Upper lobe of right lung (tissue), 1 donor: ENCODE measurements at regions not wholly inside any gene's neighbourhood (a gene's known extent, or its start where the extent isn't known, plus 50 kb on each side); places are given as distances from the start of the nearest gene placed in this dataset.

Source experiments
- ATAC-seq: fragments of 200-7000 bp; cut with Tn5 transposase; one replicate; pipeline ENCODE4 v1.9.1; 2020; ENCODE audit warnings: mild to moderate bottlenecking, moderate library complexity
- DNase-seq: peaks from one replicate; pipeline ENCODE4 v3.0.0-alpha.2; 2020
- H3K27ac ChIP-seq: fragments of 200-600 bp; one replicate; pipeline ENCODE4 v1.8.0; 2022
- H3K27me3 ChIP-seq: fragments of 200-600 bp; one replicate; pipeline ENCODE4 v1.8.0; 2022; ENCODE audit warnings: mild to moderate bottlenecking
- H3K36me3 ChIP-seq: fragments of 200-600 bp; one replicate; pipeline ENCODE4 v1.8.0; 2022
- H3K4me1 ChIP-seq: fragments of 200-600 bp; one replicate; pipeline ENCODE4 v1.8.0; 2022
- H3K4me3 ChIP-seq: fragments of 200-600 bp; one replicate; pipeline ENCODE4 v1.8.0; 2022; ENCODE audit warnings: mild to moderate bottlenecking
- H3K9me3 ChIP-seq: fragments of 200-600 bp; one replicate; pipeline ENCODE4 v1.8.0; 2022
- intact Hi-C: fragments of 100-400 bp; cut with DNase I; formaldehyde crosslinking; loops from one replicate; pipeline ENCODE4 v1.11.0; 2022
- TF ChIP-seq, protein P1 (sequence below): fragments of 200-600 bp; IDR thresholded peaks from one replicate; pipeline ENCODE4 v1.8.0; 2022; ENCODE audit warnings: antibody characterized with exemption
- donor health status: DM: no; HTN: yes; CAD: no; lungs with severe emphysema.

DNA sequence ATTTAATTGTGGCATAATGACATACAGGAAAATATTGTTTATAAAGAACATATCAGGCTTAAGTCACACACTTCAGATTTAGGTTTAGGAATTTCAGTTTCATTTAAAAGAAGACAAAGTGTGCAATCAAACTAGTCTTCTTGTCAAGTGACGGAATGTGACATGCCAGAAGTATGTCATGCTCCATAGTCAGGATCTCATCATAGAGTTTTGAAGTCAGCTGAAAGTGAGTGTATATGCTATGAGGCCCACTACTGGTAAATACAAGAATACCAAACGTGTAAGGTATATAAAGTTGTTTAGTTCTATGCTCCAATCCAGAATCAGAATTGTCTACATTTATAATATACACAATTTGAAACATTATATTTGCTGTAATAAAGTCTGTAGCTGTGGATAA, 988.4 kb downstream of the TBL1XR1 start:
- no peaks in the 10 kb centered on the region for H3K27me3 ChIP-seq
- H3K27ac ChIP-seq: no peak overlapping the region
- H3K4me1 ChIP-seq: no peaks in the 10 kb centered on the region
- ATAC-seq: no peak
- DNase-seq: no peak
- intact Hi-C loops: no loop called here
- TF ChIP-seq, protein P1, sequence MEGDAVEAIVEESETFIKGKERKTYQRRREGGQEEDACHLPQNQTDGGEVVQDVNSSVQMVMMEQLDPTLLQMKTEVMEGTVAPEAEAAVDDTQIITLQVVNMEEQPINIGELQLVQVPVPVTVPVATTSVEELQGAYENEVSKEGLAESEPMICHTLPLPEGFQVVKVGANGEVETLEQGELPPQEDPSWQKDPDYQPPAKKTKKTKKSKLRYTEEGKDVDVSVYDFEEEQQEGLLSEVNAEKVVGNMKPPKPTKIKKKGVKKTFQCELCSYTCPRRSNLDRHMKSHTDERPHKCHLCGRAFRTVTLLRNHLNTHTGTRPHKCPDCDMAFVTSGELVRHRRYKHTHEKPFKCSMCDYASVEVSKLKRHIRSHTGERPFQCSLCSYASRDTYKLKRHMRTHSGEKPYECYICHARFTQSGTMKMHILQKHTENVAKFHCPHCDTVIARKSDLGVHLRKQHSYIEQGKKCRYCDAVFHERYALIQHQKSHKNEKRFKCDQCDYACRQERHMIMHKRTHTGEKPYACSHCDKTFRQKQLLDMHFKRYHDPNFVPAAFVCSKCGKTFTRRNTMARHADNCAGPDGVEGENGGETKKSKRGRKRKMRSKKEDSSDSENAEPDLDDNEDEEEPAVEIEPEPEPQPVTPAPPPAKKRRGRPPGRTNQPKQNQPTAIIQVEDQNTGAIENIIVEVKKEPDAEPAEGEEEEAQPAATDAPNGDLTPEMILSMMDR: no peak
- H3K9me3 ChIP-seq: no peaks in the 10 kb centered on the region
- H3K36me3 ChIP-seq: no peaks in the 10 kb centered on the region
- no peak overlapping the region for H3K4me3 ChIP-seq

DNA sequence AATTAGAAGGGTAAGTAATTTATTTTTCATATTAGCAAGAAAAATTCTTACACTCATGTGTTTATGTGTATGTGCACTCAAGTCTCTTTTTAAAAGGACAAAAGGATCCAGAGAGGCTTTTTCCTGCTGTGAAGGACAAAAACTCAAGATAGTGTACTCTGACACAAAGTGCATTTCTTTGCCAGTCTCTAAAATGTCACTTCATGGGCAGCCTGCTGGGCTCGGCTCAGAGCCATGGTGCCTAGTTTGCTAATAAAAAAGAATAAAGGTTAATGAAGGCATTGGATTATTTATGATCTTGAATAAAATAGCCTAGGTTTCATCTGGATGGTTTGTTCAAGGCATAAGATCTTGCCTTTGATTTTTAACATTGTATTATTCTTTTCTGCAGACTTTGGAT, 989.0 kb downstream of the TBL1XR1 start:
- TF ChIP-seq, protein P1: no peak
- Histone ChIP-seq H3K27ac (no peak overlapping the region), H3K9me3 (no peaks in the 10 kb centered on the region), H3K4me1 (no peaks in the 10 kb centered on the region), H3K4me3 (no peak overlapping the region), H3K27me3 (no peaks in the 10 kb centered on the region), H3K36me3 (no peaks in the 10 kb centered on the region)
- intact Hi-C loops: no loop called here
- no peak for ATAC-seq
- DNase-seq: no peak

DNA sequence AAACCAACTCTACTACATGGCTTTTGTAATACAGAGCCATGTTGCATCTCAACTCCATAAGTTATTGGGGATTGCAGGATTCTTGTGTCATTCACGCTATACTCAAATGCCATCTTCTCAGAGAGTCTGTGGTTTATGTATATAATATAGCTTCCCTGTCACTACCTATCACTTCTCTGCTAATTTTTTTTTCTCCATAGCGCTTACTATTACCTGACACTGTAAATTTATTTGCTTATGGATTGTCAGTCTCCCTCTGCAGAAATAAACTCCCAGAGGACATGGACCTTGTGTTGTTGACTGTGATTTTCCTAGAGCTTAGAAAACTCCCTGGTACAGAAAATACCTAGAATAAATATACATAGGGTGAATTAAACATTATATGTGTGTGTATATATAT, 990.5 kb downstream of the TBL1XR1 start:
- no peaks in the 10 kb centered on the region for H3K36me3 ChIP-seq
- TF ChIP-seq, protein P1: no peak
- no peaks in the 10 kb centered on the region for H3K9me3 ChIP-seq
- H3K4me1 ChIP-seq: no peaks in the 10 kb centered on the region
- intact Hi-C loops: no loop called here
- no peaks in the 10 kb centered on the region for H3K27me3 ChIP-seq
- DNase-seq (no peak), ATAC-seq (no peak)
- no peak overlapping the region for H3K27ac ChIP-seq
- no peak overlapping the region for H3K4me3 ChIP-seq

DNA sequence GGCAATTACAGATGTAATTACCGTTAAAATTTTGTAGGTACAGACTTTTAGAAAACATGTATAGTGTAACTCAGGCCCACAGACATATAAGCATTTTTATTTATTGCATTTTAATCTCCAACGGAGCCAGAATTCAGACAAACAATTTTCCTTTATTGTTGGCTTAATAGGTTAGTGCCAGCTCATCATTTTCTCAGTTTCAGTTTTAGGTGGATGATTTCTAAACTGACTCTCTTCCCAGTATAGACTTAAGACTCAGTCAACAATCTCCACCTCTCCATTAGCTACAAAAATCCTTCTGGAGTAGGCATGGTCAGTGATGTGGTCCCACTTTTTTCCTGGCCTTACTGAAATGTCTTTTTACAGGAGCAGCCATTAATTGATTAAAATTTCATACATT, 994.6 kb downstream of the TBL1XR1 start:
- Histone ChIP-seq H3K4me1 (no peaks in the 10 kb centered on the region), H3K27me3 (no peaks in the 10 kb centered on the region), H3K4me3 (no peak overlapping the region), H3K27ac (no peak overlapping the region), H3K9me3 (peaks cover 8% of the 10 kb centered on the region), H3K36me3 (no peaks in the 10 kb centered on the region)
- ATAC-seq: no peak
- no peak for DNase-seq
- TF ChIP-seq, protein P1: no peak
- intact Hi-C loops: no loop called here

DNA sequence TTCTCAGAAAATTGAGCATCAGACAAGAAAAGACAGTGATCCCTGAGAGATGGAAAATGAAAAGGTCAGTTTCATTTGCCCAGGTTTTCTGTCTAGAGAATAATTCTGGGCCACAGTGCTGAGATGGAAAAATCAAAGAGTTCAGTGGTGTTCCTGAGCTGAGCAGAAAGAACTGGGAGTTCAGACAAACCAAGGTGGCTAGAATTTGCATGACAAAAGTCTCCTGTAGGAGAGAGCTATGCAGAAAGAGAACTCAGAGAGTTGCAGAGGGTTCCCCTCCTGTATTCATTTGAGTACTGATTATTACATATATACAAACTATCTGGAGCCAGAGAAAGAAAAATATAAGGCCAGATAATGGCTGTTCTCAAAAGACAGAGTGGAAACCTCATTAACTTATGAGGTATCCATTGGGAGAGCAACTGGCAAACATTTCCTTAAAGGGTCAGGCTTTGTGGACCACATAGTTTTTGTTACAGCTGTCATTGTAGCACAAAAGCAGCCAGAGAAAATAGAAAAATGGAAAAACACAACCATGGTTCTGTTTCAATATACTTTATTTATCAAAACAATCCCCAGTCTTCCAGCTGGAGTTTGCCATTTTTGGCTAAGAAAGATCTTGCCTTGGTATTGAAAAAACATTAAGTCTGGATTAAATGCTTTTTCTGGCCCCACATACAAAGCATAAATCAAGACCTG, 1004.1 kb downstream of the TBL1XR1 start:
- Histone ChIP-seq H3K4me1 (no peaks in the 10 kb centered on the region), H3K27ac (no peak overlapping the region), H3K4me3 (no peak overlapping the region), H3K9me3 (peaks cover 15% of the 10 kb centered on the region), H3K27me3 (no peaks in the 10 kb centered on the region), H3K36me3 (no peaks in the 10 kb centered on the region)
- TF ChIP-seq, protein P1: no peak
- no peak for DNase-seq
- intact Hi-C loops: no loop called here
- ATAC-seq: no peak

DNA sequence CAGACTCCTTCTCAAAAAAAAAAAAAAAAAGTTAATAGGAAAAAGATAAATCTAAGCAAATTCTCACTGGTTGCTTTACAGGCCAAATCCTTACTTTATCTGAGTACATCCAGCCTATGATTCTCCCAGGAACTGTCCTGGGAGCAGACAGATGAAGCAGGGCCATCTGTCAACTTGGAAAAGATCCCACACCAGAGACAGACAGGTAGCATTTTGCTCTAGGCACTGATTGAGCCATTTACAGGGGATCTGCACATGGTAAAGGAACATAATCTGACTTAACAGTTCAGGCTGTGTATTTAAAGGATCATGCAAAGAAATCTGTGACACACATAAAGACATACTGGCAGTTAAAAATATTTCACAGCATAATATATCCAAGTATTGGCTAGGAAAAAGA, 1006.5 kb downstream of the TBL1XR1 start:
- Histone ChIP-seq H3K9me3 (no peaks in the 10 kb centered on the region), H3K27me3 (no peaks in the 10 kb centered on the region), H3K4me1 (no peaks in the 10 kb centered on the region), H3K4me3 (no peak overlapping the region), H3K36me3 (no peaks in the 10 kb centered on the region), H3K27ac (no peak overlapping the region)
- TF ChIP-seq, protein P1: no peak
- no peak for ATAC-seq
- intact Hi-C loops: no loop called here
- no peak for DNase-seq
